GM12891 (cell line): ENCODE measurements at regions not wholly inside any gene's neighbourhood (a gene's known extent, or its start where the extent isn't known, plus 50 kb on each side); places are given as distances from the start of the nearest gene placed in this dataset.

Source experiments
- DNase-seq: peaks from one replicate; pipeline ENCODE4 v3.0.0; 2011; ENCODE audit warnings: low spot score; ENCODE audit not compliant: insufficient read length
- FAIRE-seq: peaks from 2 replicates; lab custom pipeline; 2011; peaks lifted over from hg19 to GRCh38; lab: Jason Lieb, UNC
- PAX5 ChIP-seq: IDR thresholded peaks from 2 replicates; pipeline ENCODE4 v1.6.1; 2011; ENCODE audit warnings: low read length, moderate library complexity, mild to moderate bottlenecking; ENCODE audit not compliant: insufficient read depth, severe bottlenecking
- POLR2A ChIP-seq: IDR thresholded peaks from 2 replicates; pipeline ENCODE4 v1.6.1; 2011; ENCODE audit warnings: low read depth, low read length, control low read depth
- POLR2AphosphoS5 ChIP-seq: IDR thresholded peaks from 2 replicates; pipeline ENCODE4 v1.6.1; 2011; ENCODE audit warnings: low read depth, low read length, control low read depth
- POU2F2 ChIP-seq: IDR thresholded peaks from 2 replicates; pipeline ENCODE4 v1.6.1; 2011; ENCODE audit warnings: low read depth, mild to moderate bottlenecking, control low read depth, low read length, moderate library complexity
- SPI1 ChIP-seq: IDR thresholded peaks from 2 replicates; pipeline ENCODE4 v1.6.1; 2011; ENCODE audit warnings: low read depth, low read length, control low read depth
- TAF1 ChIP-seq: IDR thresholded peaks from 2 replicates; pipeline ENCODE4 v1.6.1; 2011; ENCODE audit warnings: low read depth, low read length, control low read depth

DNA sequence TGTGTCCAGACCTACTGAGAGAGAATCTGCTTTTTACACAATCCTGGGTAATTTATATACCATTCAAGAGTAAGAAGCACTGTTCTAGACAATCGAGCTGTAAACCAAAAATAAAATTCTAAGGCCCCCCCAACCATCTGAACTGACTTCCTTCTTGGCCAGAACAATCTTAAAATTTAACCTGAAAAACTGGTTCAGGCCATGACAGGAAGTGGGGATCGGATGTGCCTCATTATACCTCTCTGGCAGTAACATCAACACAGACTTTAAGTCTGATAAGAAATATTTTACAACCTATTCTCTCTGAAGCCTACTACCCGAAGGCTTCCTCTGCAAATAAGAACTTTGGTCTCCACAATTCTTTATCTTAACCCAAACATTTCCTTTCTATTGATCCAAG lies 75.2 kb upstream of the KIF5B start:
- DNase-seq (no peak), FAIRE-seq (no peak)
- no peak for TF ChIP-seq PAX5
- no peak for TF ChIP-seq SPI1
- TF ChIP-seq POU2F2, result no peak
- no peak for TF ChIP-seq POLR2AphosphoS5
- TF ChIP-seq TAF1, result no peak
- TF ChIP-seq POLR2A, result no peak

DNA sequence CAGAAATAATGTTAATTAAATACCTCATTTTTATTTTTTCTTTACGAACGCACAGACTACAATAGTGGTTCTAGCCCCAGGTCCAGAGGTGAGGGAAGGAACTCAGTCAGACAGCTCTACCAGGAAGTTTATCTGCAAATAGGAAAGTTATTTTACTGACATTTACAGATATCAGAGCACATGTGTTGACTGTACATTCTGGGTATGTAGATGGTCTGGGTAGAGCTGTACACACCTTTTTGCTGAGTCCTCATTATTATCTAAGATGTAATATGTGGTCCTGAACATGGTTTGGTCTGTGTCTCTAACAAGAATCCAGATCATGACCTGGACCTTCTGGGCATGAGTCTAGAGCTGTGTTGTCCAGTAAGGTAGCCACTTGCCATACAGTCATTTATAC lies 74.6 kb upstream of the KIF5B start:
- DNase-seq (no peak), FAIRE-seq (no peak)
- no peak for TF ChIP-seq SPI1
- no peak for TF ChIP-seq POU2F2
- TF ChIP-seq TAF1, result no peak
- no peak for TF ChIP-seq POLR2A
- TF ChIP-seq POLR2AphosphoS5, result no peak
- no peak for TF ChIP-seq PAX5

DNA sequence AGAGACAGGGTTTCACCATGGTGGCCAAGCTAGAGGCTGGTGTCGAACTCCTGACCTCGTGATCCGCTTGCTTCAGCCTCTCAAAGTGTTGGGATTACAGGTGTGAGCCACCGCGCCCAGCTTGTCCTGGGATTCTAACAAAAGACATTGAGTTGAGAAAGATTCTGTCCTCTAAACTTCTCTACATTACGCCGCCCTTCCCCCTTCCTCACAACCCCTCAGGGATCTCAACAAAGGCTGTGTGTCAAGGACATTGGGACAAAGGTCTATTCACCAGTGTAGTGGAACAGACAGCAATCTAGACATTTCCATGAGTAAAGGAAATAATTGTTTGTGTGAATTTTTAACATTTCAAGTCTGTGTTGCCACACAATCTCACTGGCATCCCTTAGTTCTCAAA lies 68.8 kb upstream of the KIF5B start:
- TF ChIP-seq TAF1 (no peak), PAX5 (no peak), POU2F2 (no peak), POLR2A (no peak), SPI1 (no peak), POLR2AphosphoS5 (no peak)
- DNase-seq, result no peak
- FAIRE-seq, result no peak

DNA sequence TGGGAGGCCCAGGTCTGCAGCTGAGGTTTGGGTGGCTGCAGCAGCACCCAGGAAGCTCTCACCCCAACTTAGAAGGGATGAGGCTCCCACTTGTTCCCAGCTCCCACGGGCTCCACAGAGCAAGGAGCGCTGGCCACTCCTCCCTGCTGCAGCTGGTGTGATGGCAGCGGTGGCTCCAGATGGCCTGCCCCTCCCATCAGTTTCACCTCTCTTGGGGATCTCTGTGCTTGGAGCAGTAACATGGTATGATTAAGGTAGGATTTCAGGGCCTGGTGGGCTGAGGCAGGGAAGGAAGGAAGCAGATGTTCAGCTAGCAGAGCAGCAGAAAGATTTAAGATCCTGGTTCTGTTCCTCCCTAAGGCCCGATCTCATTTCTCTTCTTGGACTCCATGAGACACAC lies 66.8 kb upstream of the KIF5B start:
- DNase-seq (no peak), FAIRE-seq (no peak)
- no peak for TF ChIP-seq POLR2AphosphoS5
- no peak for TF ChIP-seq SPI1
- TF ChIP-seq PAX5, result no peak
- TF ChIP-seq POU2F2, result no peak
- TF ChIP-seq TAF1, result no peak
- no peak for TF ChIP-seq POLR2A

DNA sequence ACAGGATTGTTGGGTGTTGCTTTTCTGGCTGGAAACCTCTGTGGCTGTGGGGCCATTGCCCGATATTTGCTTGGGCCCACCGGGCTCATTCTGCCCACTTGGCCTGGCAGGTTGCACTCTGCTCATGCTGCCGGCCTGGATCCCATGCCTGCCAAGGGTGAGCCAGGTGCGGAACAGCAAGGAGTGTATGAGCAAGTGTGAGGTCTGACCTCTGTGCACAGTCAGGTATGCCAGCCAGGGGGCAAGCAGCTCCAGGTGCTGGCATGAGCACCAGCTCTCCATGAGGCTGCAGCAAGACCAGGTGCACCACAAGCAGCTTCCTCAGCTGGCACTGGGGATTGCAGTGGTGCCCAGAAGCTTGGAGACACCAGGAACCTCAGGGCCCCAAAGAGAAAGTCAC lies 65.4 kb upstream of the KIF5B start:
- DNase-seq (no peak), FAIRE-seq (no peak)
- no peak for TF ChIP-seq POLR2AphosphoS5
- no peak for TF ChIP-seq POU2F2
- no peak for TF ChIP-seq TAF1
- TF ChIP-seq PAX5, result no peak
- no peak for TF ChIP-seq POLR2A
- TF ChIP-seq SPI1, result no peak

DNA sequence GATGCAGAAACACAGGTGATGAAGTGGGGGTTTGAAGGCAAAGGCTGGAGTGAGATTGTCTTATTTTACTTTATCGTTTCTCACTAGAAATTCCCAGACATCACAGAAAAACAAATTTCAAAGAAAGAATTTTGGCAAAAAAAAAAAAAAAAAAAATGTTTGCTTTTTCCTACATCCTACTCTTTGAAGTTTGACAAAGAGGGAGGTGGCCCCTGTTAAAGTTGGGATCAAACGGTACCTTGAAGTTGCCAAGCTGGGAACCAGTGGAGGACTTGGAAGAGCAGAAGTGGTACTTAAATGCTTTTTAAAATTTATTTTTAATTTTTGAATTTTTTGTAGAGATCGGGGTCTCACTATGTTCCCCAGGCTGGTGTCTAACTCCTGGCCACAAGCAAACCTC lies 63.9 kb upstream of the KIF5B start:
- no peak for DNase-seq
- FAIRE-seq, result no peak
- TF ChIP-seq POU2F2 (no peak), PAX5 (no peak), TAF1 (no peak), SPI1 (no peak), POLR2A (no peak), POLR2AphosphoS5 (no peak)

DNA sequence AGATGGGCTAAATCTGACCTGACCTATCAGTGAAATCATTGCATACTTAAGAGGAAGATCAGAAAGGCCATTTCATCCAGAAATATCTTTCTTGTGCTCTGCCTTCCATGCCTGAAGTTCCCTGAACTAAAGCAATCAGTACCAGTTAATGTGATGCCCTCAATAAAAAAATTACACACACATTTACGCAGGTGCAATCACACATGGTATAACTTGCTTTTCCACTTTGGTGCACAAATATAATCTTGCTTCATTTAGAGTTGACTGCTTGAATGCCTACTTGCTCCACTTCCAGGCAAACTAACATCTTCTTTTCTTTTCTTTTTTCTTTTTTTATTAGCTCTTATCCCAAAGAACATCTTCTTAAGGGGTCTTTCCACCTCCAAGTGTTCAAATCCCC lies 58.3 kb upstream of the KIF5B start:
- DNase-seq (no peak), FAIRE-seq (no peak)
- TF ChIP-seq PAX5, result no peak
- TF ChIP-seq POLR2AphosphoS5, result no peak
- no peak for TF ChIP-seq SPI1
- TF ChIP-seq POU2F2, result no peak
- TF ChIP-seq POLR2A, result no peak
- TF ChIP-seq TAF1, result no peak

DNA sequence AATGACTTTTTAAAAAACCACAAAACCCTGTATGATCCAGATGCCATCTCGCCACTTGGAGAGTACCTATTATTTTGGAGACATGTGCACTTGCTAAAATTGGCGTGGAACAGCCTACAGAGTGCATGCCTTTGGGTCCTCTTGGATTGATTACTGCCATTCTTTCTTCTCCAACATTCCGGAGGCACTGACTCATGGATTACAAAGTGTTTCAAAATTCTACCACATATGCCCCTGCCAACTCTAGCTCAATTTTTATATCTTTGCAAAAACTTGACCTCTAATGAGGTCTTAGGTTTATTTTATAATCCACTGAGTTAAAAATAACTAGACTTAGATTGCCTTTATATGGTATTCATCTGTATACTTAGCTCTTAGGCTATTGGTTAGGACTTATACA lies 55.8 kb upstream of the KIF5B start:
- DNase-seq (no peak), FAIRE-seq (no peak)
- TF ChIP-seq POLR2AphosphoS5 (no peak), POU2F2 (no peak), POLR2A (no peak), TAF1 (no peak), SPI1 (no peak), PAX5 (no peak)

DNA sequence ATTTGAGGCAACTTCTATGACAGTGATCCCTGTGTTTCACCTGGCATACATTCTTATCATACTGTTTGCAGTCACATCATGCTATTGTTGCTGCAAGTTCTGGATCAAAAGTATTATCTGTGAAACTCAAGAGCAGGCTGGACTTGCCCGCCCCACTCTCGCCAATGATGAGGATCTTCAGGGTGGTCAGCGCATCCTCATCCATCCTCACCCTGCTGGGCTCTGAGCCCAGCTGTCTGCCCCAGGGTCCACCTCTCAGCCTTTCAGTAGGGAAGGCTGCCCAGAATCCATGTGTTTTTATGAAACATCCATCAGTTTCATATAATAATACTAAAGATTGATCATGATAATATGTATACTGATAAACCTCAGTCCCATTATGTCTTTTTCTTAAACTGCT lies 55.4 kb upstream of the KIF5B start:
- FAIRE-seq (no peak), DNase-seq (no peak)
- TF ChIP-seq POU2F2, result no peak
- TF ChIP-seq SPI1, result no peak
- TF ChIP-seq POLR2A, result no peak
- TF ChIP-seq POLR2AphosphoS5, result no peak
- no peak for TF ChIP-seq TAF1
- no peak for TF ChIP-seq PAX5

DNA sequence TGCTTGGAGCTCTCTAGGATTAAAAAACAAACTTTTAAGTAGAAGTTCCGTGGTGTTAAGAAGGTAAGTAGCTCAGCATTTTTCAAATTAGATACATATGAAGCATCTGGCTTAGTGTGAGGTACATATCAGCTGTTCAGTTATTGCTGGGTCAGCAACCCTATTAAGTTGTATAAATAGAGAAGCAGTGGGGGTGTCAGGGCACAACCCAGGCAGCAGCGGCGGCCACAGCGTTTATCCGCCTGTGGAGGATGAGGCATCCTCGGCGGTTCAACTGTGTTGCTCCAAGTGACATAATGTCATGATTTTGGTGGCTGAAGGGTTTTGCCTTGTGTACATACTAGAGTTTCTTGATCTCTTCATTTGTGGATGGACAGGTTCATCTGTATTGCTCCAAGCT lies 54.6 kb upstream of the KIF5B start:
- TF ChIP-seq PAX5, result no peak
- TF ChIP-seq SPI1, result no peak
- no peak for TF ChIP-seq POU2F2
- no peak for TF ChIP-seq TAF1
- TF ChIP-seq POLR2A, result no peak
- no peak for TF ChIP-seq POLR2AphosphoS5
- DNase-seq (no peak), FAIRE-seq (no peak)

DNA sequence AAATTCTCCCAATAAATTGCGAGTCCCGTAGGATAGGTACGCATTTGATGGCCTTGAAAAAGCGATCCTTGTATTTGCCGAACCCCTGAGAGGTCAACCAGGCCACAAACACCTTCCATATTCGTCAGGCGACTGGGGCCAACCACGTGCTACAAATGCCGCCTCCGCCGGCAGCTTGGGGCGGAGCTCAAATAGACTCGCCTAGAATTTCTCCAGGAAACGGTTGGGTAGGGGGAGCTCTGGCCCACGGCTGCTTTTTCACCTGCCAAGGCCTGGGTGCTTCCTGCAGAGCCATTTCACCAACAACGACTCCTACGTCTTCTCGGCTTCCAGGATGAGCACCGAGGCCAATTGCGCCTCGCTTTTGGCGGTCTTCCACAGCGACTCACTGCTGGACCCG lies 53.4 kb upstream of the KIF5B start:
- no peak for FAIRE-seq
- DNase-seq, result no peak
- TF ChIP-seq SPI1, result no peak
- TF ChIP-seq POLR2A, result no peak
- no peak for TF ChIP-seq PAX5
